GM23338 (cell line): ENCODE measurements at regions not wholly inside any gene's neighbourhood (a gene's known extent, or its start where the extent isn't known, plus 50 kb on each side); places are given as distances from the start of the nearest gene placed in this dataset.

Source experiments
- ATAC-seq: fragments of 200-7000 bp; cut with Tn5 transposase; 3 replicates; pipeline ENCODE4 v1.9.1; 2020
- DNase-seq: peaks from one replicate; pipeline ENCODE4 v3.0.0-alpha.2; 2015; ENCODE audit warnings: low spot score
- H2AFZ ChIP-seq: fragments of 200-600 bp; sonication (generic); 2 replicates; pipeline ENCODE4 v1.8.0; 2016; ENCODE audit warnings: antibody characterized with exemption, mild to moderate bottlenecking, moderate library complexity
- H3F3A ChIP-seq: fragments of 200-600 bp; sonication (generic); replicated peaks from 2 replicates; pipeline ENCODE4 v1.8.0; 2017; ENCODE audit warnings: antibody characterized with exemption, mixed run types, low read depth
- H3K27ac ChIP-seq: fragments of 200-600 bp; sonication (generic); 2 replicates; pipeline ENCODE4 v1.6.1; 2016; ENCODE audit warnings: low read depth
- H3K27me3 ChIP-seq: fragments of 200-600 bp; sonication (generic); 2 replicates; pipeline ENCODE4 v1.8.0; 2016; ENCODE audit warnings: mild to moderate bottlenecking, mixed run types, moderate library complexity; ENCODE audit not compliant: insufficient read depth
- H3K36me3 ChIP-seq: fragments of 200-600 bp; sonication (generic); 2 replicates; pipeline ENCODE4 v1.8.0; 2016; ENCODE audit warnings: mild to moderate bottlenecking; ENCODE audit not compliant: insufficient read depth
- H3K4me1 ChIP-seq: fragments of 200-600 bp; sonication (generic); 2 replicates; pipeline ENCODE4 v1.8.0; 2016; ENCODE audit warnings: mild to moderate bottlenecking, moderate library complexity; ENCODE audit not compliant: insufficient read depth
- H3K4me2 ChIP-seq: fragments of 200-600 bp; sonication (generic); 2 replicates; pipeline ENCODE4 v1.7.1; 2017; ENCODE audit warnings: mixed run types
- H3K4me3 ChIP-seq: fragments of 200-600 bp; sonication (generic); 2 replicates; pipeline ENCODE4 v1.6.1; 2016; ENCODE audit warnings: mixed run types
- H3K79me2 ChIP-seq: fragments of 200-600 bp; sonication (generic); replicated peaks from 2 replicates; pipeline ENCODE4 v1.8.0; 2017; ENCODE audit warnings: mild to moderate bottlenecking; ENCODE audit not compliant: insufficient read depth
- H3K9me2 ChIP-seq: fragments of 200-600 bp; sonication (generic); 2 replicates; pipeline ENCODE4 v1.8.0; 2017; ENCODE audit not compliant: insufficient read depth
- H4K20me1 ChIP-seq: fragments of 200-600 bp; sonication (generic); replicated peaks from 2 replicates; pipeline ENCODE4 v1.8.0; 2017; ENCODE audit warnings: mild to moderate bottlenecking; ENCODE audit not compliant: insufficient read depth
- H3K27ac Mint-ChIP-seq: 2 replicates; pipeline ENCODE4 v1.8.0; 2020; ENCODE audit warnings: inconsistent platforms, mild to moderate bottlenecking, moderate library complexity, mixed read lengths
- H3K27me3 Mint-ChIP-seq: 3 replicates; pipeline ENCODE4 v1.8.0; 2022; ENCODE audit warnings: low read depth, mild to moderate bottlenecking, moderate library complexity, mixed read lengths, inconsistent platforms; ENCODE audit not compliant: insufficient read depth, poor library complexity
- H3K36me3 Mint-ChIP-seq: 3 replicates; pipeline ENCODE4 v1.8.0; 2021; ENCODE audit warnings: low read depth, mild to moderate bottlenecking, inconsistent platforms, moderate library complexity, mixed read lengths
- H3K4me1 Mint-ChIP-seq: 3 replicates; pipeline ENCODE4 v1.8.0; 2020; ENCODE audit warnings: mild to moderate bottlenecking, inconsistent platforms, mixed read lengths
- H3K4me3 Mint-ChIP-seq: 3 replicates; pipeline ENCODE4 v1.8.0; 2021; ENCODE audit warnings: moderate library complexity, mild to moderate bottlenecking, inconsistent platforms, mixed read lengths
- H3K9me3 Mint-ChIP-seq: 3 replicates; pipeline ENCODE4 v1.8.0; 2020; ENCODE audit warnings: moderate library complexity, mild to moderate bottlenecking, inconsistent platforms, mixed read lengths
- CREB1 ChIP-seq: fragments of 250-450 bp; sonication (Bioruptor Pico); IDR thresholded peaks from 2 replicates; pipeline ENCODE4 v1.5.0; 2020; ENCODE audit warnings: low read depth, mild to moderate bottlenecking, moderate library complexity
- CTCF ChIP-seq, 2 experiments: fragments of 200-600 bp in 1 of 2; sonication (generic) in 1 of 2; conservative IDR thresholded peaks; 2 replicates each; pipeline versions ENCODE4 v1.5.1 to v1.6.1; 2016 to 2017; ENCODE audit warnings: antibody characterized with exemption in 2 of 2, low read depth in 2 of 2, mild to moderate bottlenecking in 2 of 2, moderate library complexity in 1 of 2
- ETS1 ChIP-seq: IDR thresholded peaks from 2 replicates; pipeline ENCODE4 v1.6.1; 2016; ENCODE audit warnings: antibody characterized with exemption
- EZH2phosphoT487 ChIP-seq: fragments of 200-600 bp; sonication (generic); IDR thresholded peaks from one replicate; pipeline ENCODE4 v1.8.1; 2018; ENCODE audit warnings: antibody characterized with exemption; ENCODE audit not compliant: unreplicated experiment
- JUNB ChIP-seq: IDR thresholded peaks from one replicate; pipeline ENCODE4 v1.6.1; 2016; ENCODE audit warnings: antibody characterized with exemption; ENCODE audit not compliant: unreplicated experiment
- STAT1 ChIP-seq: IDR thresholded peaks from one replicate; pipeline ENCODE4 v1.6.1; 2016; ENCODE audit warnings: antibody characterized with exemption; ENCODE audit not compliant: unreplicated experiment
- ZNF114 ChIP-seq: fragments of 250-450 bp; sonication (Bioruptor Pico); IDR thresholded peaks from 2 replicates; pipeline ENCODE4 v1.5.0; 2020; ENCODE audit warnings: mild to moderate bottlenecking, moderate library complexity
- ZNF462 ChIP-seq: fragments of 250-450 bp; sonication (Bioruptor Pico); IDR thresholded peaks from 2 replicates; pipeline ENCODE4 v1.5.0; 2020; ENCODE audit warnings: mild to moderate bottlenecking, moderate library complexity

- Mint-ChIP-seq H3K36me3 (no peaks in the 10 kb centered on the region), H3K4me3 (no peak overlapping the region), H3K27ac (no peak overlapping the region), H3K27me3 (peaks cover 2% of the 10 kb centered on the region), H3K9me3 (peaks cover 2% of the 10 kb centered on the region), H3K4me1 (peaks cover 2% of the 10 kb centered on the region; the same call in 1 of the 3 replicates)
- Histone ChIP-seq H3K4me2 (no peak overlapping the region), H4K20me1 (no peaks in the 10 kb centered on the region), H3K27me3 (no peaks in the 10 kb centered on the region), H3K36me3 (no peaks in the 10 kb centered on the region), H3K9me2 (0 out of 2 replicates have a peak, but pooled peaks cover 2% of the 10 kb centered on the region), H3K4me1 (no peaks in the 10 kb centered on the region), H3K79me2 (no peaks in the 10 kb centered on the region), H3K4me3 (no peak overlapping the region), H2AFZ (no peak overlapping the region), H3K27ac (no peak overlapping the region), H3F3A (no peaks in the 10 kb centered on the region)
- ATAC-seq (no peak), DNase-seq (no peak)
- TF ChIP-seq ZNF462 (CRISPR knock-in tag) (no peak), ETS1 (no peak), CREB1 (CRISPR knock-in tag) (no peak), ZNF114 (no peak), EZH2phosphoT487 (no peak), JUNB (no peak), CTCF (conservative IDR thresholded peaks at IDR 0.05; ENCODE audit: low read depth in 2 of 2) (no peak), STAT1 (no peak)
Measured at GRCh38 chr4:137430171-137430570, 102.1 kb downstream of the PCDH18 start.
